ENCODE measurements at regions not wholly inside any gene's neighbourhood (a gene's known extent, or its start where the extent isn't known, plus 50 kb on each side); places are given as distances from the start of the nearest gene placed in this dataset.
"Not testable (repeated sequence)": the region's sequence is repeated elsewhere in the genome, so short reads cannot be mapped to it uniquely, and the experiment has no call there.

GRCh38 chrX:3842822-3843521 lies 129.5 kb upstream of the PRKX start:
- not testable (repeated sequence) for TF ChIP-seq CTCF, POLR2A, POLR2AphosphoS5 (IDR thresholded peaks at IDR 0.05)
